Left hindlimb (tissue), 1 donor: ENCODE measurements at regions not wholly inside any gene's neighbourhood (a gene's known extent, or its start where the extent isn't known, plus 50 kb on each side); places are given as distances from the start of the nearest gene placed in this dataset.
"Not testable (repeated sequence)": the region's sequence is repeated elsewhere in the genome, so short reads cannot be mapped to it uniquely, and the experiment has no call there.

Experiments
- DNase-seq: peaks from one replicate; pipeline ENCODE4 v3.0.0-alpha.2; 2018

- DNase-seq = no peak
Measured at GRCh38 chr10:3658766-3659165, 126.2 kb downstream of the KLF6 start.

- DNase-seq = no peak
Measured at GRCh38 chr10:3656214-3656613, 128.8 kb downstream of the KLF6 start.

- DNase-seq = no peak
Measured at GRCh38 chr10:3655528-3655927, 129.5 kb downstream of the KLF6 start.

GRCh38 chr10:3654980-3655379 is 130.0 kb downstream of the KLF6 start:
- DNase-seq = no peak

GRCh38 chr10:3654496-3654895 is 130.5 kb downstream of the KLF6 start:
- DNase-seq = no peak

GRCh38 chr10:3653303-3653702 is 131.7 kb downstream of the KLF6 start:
- not testable (repeated sequence) for DNase-seq

- DNase-seq = peak; percentile 43
Measured at GRCh38 chr10:3652886-3653285, 132.1 kb downstream of the KLF6 start.

- no peak for DNase-seq
Measured at GRCh38 chr10:3651969-3652653, 132.9 kb downstream of the KLF6 start.

GRCh38 chr10:3648576-3648975 is 136.4 kb downstream of the KLF6 start:
- no peak for DNase-seq

- no peak for DNase-seq
Measured at GRCh38 chr10:3648170-3648569, 136.8 kb downstream of the KLF6 start.

GRCh38 chr10:3647074-3647473 is 137.9 kb downstream of the KLF6 start:
- DNase-seq = no peak

GRCh38 chr10:3645406-3645805 is 139.6 kb downstream of the KLF6 start:
- no peak for DNase-seq

- DNase-seq = no peak
Measured at GRCh38 chr10:3640816-3641215, 144.2 kb downstream of the KLF6 start.

- DNase-seq = no peak
Measured at GRCh38 chr10:3639546-3639945, 145.5 kb downstream of the KLF6 start.

GRCh38 chr10:3636356-3637181 is 148.4 kb downstream of the KLF6 start:
- no peak for DNase-seq

GRCh38 chr10:3635697-3636096 is 149.3 kb downstream of the KLF6 start:
- DNase-seq = no peak

GRCh38 chr10:3635211-3635671 is 149.8 kb downstream of the KLF6 start:
- DNase-seq = no peak

- DNase-seq = not testable (repeated sequence)
Measured at GRCh38 chr10:3634646-3635045, 150.4 kb downstream of the KLF6 start.

GRCh38 chr10:3631701-3632330 is 153.2 kb downstream of the KLF6 start:
- DNase-seq = no peak

GRCh38 chr10:3631291-3631690 is 153.7 kb downstream of the KLF6 start:
- no peak for DNase-seq

GRCh38 chr10:3625959-3626751 is 158.9 kb downstream of the KLF6 start:
- DNase-seq = no peak

- no peak for DNase-seq
Measured at GRCh38 chr10:3624367-3624766, 160.6 kb downstream of the KLF6 start.

- peak; percentile 40 for DNase-seq
Measured at GRCh38 chr10:3623746-3624145, 161.3 kb downstream of the KLF6 start.
